ENCODE measurements at regions not wholly inside any gene's neighbourhood (a gene's known extent, or its start where the extent isn't known, plus 50 kb on each side); places are given as distances from the start of the nearest gene placed in this dataset.
"Not testable (repeated sequence)": the region's sequence is repeated elsewhere in the genome, so short reads cannot be mapped to it uniquely, and the experiment has no call there.

- no peak for DNase-seq
Observed at GRCh38 chr4:64940698-64941097, 531.4 kb upstream of the TECRL start.

GRCh38 chr4:64935469-64936001 is 526.3 kb upstream of the TECRL start:
- DNase-seq, result no peak

GRCh38 chr4:64911846-64912245 is 502.6 kb upstream of the TECRL start:
- DNase-seq, result no peak

DNA sequence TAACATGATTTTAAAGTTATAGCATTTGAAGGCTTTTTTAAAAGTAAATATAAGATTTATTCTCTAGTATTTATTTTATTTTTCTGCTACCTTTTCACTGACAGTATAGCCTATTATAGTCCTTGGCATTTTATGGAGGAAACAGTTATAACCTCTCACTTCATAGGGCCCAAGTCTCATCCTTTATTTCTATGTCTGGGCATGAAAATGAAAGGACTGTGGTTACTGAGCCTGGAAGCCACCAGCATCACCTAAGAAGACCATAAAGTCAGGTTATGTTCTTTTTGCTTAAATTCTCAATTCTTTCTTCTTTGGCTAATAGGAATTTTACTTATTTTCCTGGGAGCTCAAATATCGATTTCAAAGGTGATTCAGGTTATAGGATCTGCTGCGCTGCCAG is 494.7 kb upstream of the TECRL start:
- no peak for DNase-seq

DNA sequence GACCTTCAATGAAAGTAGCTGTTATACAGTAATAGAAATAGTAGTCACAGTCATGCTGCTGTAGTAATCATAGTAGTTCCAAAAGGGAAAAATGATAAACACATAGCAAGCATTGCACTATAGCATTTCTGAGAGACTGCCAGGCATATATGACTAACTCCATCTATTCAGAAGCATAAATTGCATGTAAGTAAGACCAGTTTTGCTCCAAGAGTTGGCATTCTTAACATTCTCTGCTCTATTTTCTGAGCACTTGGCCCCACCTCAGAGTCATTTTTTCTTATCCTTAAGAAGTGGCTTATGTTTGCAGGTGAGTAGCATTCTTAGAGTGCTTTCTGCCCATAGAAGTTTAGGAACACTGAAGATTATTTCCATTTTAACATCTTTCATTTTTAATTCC is 490.3 kb upstream of the TECRL start:
- DNase-seq, result no peak

GRCh38 chr4:64899030-64899429 is 489.8 kb upstream of the TECRL start:
- DNase-seq, result not testable (repeated sequence)

GRCh38 chr4:64897683-64898082 is 488.4 kb upstream of the TECRL start:
- no peak for DNase-seq

GRCh38 chr4:64895031-64895430 is 485.8 kb upstream of the TECRL start:
- no peak for DNase-seq

DNA sequence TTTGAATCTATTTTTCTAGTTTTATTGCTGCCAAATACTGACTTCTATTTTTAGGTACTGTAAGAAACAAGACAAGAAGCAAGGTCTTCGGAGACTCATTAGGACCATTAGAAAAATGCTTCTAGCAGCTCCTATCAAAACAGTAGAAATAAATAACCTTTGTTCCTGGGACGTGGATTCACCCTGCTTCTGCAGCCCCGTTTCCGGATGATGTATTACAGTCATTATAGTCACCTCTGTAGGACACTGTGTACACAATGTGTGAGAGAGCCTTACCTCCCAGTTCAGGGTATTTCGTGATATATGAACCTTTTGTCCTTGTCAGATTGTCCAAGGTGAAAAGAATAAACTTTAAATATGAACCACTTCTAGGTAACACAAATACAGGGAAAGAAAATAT is 484.0 kb upstream of the TECRL start:
- peak; percentile 60 for DNase-seq

DNA sequence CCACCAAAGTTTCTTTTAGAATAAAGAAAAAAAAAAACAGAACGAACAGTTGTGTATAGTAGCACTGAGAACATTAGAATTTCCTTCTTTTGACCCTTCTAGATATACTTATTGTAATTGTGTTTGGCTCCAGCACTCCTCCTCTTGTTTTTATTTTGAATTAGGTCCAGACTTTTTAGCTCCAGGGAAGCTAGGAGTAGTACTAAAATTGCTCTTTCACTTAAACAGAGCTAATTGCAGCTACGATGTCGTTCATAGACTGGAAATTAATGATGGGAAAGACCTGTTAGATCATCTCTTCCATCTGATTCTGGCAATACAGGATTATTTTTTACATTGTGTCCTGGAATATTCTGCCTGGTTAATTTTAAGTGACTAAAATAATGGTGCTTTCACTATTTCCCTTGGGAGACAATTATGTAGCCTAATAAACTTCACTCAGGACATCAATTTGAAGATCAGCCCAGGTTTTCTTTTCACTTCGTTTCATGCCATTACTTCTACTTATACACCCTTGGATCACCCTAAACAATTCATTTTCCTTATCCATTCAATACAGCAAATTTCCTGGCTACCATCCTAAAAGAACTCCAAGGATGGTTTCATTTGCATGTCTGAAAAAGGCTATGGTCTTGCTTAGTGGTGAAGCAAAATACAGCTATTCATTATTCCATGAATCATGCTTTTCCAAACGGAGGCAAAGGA is 480.8 kb upstream of the TECRL start:
- no peak for DNase-seq

DNA sequence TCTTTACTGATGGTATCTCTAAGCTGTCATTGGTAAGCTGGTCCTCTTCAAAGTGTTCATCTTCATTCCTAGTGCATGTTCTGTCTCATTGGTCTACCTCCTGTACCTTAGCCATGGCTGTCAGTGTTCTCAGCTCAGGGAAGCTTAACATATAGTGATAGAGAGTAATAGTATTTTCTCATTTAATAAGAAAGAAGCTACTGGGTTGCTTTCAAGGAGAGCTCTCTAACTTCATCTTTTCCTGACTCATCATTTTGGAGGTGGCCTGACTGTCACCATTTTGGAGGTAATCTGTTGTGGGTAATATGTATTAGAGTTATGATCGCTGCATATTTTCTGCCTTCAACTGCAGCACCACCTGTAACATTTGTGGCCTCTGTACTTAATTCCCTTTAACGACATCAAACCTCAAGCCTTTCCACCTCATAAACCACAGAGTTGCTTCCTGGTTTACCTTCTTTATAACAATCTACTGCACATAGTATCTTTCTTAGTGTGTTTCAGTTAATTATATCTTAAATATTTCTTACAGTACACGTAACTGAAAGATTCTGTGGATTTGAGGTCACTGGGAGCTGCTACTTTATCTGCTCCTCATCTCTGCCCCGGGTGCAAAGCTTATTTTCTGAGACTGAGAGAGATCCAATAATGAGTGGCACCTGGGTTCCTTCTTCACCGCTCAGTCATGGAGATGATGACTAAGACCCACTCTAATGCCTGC is 474.0 kb upstream of the TECRL start:
- no peak for DNase-seq

DNA sequence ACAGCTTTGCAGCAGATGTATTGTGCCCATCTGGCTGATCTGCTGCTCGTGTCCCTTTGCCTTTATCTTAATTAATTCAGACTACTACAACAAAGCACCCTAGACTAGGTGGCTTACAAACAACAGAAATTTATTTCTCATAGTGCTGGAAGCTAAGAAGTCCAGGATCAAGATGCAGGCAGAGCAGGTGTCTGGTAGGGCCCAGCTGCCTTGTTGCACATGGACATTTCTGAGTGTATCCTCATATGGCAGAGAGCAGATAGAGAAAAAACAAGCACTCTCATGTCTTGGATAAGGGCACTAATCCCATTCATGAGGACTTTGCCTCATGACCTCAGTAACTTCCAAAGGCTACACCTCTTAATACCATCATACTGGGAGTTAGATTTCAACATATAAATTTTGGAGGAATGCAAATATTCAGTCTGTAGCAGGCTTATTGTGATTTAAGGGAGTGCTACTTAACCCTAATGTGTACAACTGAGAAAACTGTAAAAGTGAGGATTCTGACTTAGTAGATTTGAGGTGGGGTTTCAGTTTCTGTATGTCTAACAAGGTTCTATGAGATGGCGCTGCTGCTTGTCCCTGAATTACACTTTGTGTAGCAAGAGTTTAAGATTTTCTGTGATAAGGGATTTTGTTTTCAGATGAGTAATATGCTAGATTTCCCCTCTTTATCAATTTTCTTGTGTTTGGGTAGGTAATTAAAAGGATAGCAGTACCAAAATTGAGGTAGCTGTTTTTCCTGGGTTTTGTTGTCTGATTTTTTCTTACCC is 473.2 kb upstream of the TECRL start:
- DNase-seq, result no peak

GRCh38 chr4:64880557-64880956 is 471.3 kb upstream of the TECRL start:
- DNase-seq, result no peak

DNA sequence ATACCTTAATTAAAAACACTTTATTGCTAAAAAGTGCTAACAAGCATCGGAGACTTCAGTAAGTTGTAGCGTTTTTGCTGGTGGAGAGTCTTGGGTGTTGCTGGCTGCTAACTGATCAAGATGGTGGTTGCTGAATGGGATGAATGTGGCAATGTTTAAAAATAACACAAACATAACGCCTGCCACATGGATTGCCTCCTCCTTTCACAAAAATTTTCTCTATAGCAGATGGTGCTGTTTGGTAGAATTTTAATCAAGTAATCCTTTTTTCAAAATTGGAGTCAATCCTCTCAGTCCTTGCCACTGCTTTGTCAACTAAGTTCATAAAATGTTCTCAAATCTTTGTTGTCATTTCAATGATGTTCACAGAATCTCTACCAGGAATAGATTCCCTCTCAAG is 466.8 kb upstream of the TECRL start:
- DNase-seq, result no peak

- DNase-seq, result no peak
Observed at GRCh38 chr4:64870558-64870957, 461.3 kb upstream of the TECRL start.

DNA sequence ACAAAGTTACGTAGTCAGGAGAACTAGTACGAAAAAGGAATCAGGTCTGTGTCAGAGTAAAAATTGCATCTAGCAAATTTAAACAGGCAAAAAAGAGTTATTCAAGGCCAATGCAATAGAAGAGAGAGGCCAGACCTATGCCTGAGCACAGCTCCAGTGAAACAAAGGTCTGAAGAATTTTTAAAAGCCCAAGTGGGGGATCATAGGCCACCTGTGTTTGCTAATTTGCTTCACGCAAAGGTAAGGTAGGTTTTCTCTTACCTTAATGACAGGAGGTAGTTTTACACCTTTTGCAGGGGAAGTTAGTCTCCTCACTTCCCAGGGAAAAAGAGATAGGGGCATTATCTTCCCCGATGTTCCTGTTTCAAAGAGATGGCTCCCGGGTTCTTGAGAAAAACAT is 448.6 kb upstream of the TECRL start:
- DNase-seq, result no peak

- DNase-seq, result no peak
Observed at GRCh38 chr4:64857198-64857597, 447.9 kb upstream of the TECRL start.

DNA sequence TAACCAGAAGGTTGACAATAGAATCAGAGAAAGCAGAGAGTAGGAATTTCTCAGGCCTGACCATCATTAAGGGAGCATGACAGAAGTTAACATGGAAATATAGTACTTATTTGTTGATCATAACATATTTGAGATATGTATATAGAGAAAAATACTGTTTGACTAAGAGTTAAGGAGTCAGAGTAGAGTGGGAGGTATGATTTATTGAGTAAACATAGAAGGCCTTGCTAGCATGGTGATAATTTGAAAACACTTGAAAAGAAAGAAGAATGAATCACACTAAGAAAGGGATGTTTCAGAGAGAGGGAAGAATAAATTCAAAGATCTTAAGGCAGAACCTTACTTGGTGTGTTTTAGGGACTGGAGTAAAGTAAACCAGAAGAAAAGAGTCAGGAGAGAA is 437.2 kb upstream of the TECRL start:
- no peak for DNase-seq

DNA sequence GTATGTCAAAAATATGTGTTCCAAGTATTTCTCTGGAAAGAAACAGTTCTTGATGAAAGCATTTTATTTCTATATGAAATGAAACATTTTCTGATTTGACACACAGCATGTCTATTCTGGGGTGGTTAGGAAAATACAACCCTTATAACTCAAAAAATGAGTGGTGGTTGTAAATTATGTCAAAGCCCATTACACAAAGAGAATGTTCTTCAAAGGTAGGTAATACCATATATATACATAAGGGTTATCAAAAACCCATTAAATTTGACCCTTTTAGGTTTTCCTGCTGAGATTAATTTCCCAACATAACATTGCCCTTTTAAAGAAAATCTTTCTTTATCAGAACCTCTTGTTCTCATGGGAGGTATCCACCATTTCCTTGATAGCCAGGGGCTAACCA is 420.5 kb upstream of the TECRL start:
- DNase-seq, result no peak

GRCh38 chr4:64824591-64824990 is 415.3 kb upstream of the TECRL start:
- DNase-seq, result no peak

GRCh38 chr4:64822405-64822804 is 413.2 kb upstream of the TECRL start:
- no peak for DNase-seq

DNA sequence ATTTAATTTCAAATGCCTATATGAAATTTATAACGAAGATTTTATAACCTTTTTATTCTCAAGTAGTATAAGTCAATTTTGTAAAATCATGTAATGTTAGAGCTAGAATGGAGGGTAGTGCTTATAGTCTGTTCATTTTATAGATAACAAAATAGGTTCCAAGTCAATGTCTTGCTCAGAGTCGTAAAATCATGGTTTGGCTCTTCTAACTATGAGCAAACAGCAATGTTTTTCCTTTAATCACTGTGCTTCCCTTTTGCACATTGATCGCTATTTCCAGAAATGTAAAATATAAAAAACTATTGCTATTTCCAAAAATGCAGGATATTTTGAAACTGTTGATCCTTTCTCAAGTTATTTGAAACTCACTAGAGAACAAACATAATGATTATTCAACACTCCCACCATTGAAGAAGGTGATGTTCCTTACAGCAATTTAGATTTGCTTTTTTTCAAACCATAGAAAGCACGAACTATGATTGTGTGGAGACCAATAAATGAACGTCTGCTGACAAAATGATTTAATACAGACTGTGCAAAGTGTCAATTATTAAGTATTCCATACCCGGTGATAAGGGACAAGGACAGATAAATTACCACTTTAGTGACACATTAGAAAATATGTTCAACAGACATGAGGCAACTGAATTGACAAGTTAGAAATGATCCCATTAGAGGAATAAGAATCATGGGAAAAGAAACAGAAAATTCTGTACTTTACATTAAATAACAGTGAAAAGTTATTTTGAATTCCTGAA is 412.1 kb upstream of the TECRL start:
- no peak for DNase-seq

DNA sequence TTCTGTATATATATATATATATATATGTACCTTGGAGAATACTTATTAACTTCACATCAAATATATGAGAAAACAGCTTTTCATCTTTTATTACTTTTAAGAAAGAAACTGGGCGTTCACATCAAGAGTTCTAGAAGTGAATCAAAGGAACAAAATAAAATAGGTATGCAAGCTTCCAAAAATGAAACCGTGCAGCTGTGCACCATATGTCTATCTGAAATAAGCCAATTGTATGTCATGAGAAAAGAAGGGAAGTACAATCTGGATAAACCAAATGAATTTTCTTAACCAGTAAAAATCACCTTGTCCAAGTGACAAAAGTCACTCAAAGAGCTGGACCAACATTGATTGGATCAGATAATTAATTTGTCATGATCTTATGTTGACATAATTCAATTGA is 405.4 kb upstream of the TECRL start:
- no peak for DNase-seq

Measured in NCI-H510A treated with DMSO at 0.1 percent for 48 hours (cell line).